HG02678 (cell line): ENCODE measurements at regions not wholly inside any gene's neighbourhood (a gene's known extent, or its start where the extent isn't known, plus 50 kb on each side); places are given as distances from the start of the nearest gene placed in this dataset.

ENCODE experiments used
- ATAC-seq: cut with Tn5 transposase; IDR thresholded peaks from one replicate; pipeline ENCODE4 v1.9.1; 2021; ENCODE audit warnings: mild to moderate bottlenecking, moderate library complexity; ENCODE audit not compliant: unreplicated experiment

- no peak for ATAC-seq
Measured at GRCh38 chr2:139077099-139077737, 297.0 kb upstream of the NXPH2 start.

- no peak for ATAC-seq
Measured at GRCh38 chr2:139067874-139068273, 287.7 kb upstream of the NXPH2 start.

DNA sequence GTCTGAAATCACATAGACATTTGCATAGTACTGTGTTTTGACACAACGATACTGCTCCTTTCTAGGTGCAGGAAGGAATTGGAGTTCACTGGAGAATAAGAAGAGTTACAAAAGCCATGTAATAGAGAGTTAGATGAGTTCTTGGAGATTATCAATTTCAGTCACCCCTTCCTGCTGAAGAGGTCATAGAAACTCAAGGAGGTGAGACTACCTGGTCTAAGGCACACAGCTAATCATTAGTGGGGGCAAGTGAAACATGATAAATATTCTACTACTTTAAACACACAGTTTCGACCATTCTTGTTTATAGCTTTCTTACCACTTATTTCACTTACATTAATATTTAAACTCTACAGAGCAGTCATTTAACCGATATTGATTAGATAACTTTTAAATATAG is 286.9 kb upstream of the NXPH2 start:
- ATAC-seq, result no peak

GRCh38 chr2:139064159-139064558 is 284.0 kb upstream of the NXPH2 start:
- ATAC-seq, result no peak

DNA sequence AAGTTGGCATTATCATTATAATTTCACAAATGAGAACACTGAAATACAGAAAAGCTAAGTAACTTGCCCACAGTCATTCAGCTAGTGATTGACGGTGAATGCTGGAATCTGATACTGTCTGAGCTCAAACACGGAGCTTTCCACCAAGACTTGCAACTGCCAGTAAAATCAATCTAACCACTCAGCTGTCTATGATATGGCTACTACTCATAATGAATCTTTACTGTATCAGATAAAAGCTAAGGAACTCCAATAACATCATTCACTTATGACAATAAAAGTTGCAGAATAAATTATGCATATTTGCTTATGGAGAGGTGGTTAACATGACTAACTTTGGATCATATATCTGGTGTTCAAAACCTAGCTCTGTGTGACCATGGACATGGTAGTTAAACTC is 279.4 kb upstream of the NXPH2 start:
- no peak for ATAC-seq

DNA sequence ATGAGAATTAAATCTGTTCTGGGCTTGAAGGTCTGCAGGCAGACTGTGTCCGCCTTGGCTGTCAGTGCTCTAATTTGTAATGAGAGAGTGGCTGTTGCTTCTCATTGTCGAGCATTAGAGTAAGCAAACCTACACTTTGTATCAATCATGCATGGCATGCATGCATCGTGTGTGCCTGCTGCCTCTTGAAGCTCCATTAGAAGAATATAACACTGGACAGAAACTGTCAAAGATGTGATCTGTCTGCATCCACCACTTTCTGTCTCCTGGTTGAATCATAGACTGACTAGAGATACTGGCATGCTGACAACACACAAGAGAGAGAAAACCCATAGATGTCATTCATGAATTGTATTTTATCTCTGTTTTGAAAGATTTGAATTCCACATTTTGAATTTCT is 275.0 kb upstream of the NXPH2 start:
- ATAC-seq, result no peak

- ATAC-seq, result no peak
Measured at GRCh38 chr2:139048017-139048416, 267.8 kb upstream of the NXPH2 start.

DNA sequence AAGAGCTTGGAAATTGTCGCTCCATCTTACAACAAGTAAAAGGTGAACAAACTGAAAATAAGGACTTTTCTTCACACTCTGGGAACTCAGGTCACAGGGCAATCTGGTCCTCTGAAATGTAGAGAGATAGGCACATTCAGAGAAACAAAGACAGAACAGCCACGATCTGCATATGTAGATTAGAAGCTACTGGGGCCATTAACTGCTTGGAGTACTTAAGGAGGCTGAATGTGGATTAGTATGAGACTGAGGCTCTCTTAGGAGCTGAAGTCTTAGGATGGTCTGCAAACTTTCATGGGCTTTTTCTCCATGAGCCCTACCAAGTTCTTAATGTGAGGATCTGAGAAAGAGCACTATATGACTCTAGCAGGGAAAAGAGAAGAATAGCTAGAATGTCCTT is 265.3 kb upstream of the NXPH2 start:
- no peak for ATAC-seq

DNA sequence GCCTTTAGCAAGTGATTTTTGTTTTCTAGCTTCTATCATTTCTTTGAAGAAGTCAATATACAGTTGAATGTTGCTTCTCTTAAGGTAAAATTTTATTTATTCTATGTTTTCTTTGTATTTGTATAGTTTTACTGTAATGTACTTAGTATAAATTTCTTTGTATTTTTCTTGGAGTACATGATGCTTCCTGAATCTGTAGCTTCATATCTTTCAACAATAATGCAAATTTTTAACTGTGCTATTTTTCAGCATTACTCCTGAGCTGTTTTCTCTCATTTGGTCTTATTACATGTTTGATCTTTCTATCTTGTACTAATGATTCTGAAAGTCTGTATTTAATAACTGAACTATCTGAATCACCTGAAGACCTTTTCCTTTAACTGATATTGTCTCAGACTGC is 253.9 kb upstream of the NXPH2 start:
- ATAC-seq, result no peak

GRCh38 chr2:139033300-139033699 is 253.1 kb upstream of the NXPH2 start:
- ATAC-seq, result no peak

DNA sequence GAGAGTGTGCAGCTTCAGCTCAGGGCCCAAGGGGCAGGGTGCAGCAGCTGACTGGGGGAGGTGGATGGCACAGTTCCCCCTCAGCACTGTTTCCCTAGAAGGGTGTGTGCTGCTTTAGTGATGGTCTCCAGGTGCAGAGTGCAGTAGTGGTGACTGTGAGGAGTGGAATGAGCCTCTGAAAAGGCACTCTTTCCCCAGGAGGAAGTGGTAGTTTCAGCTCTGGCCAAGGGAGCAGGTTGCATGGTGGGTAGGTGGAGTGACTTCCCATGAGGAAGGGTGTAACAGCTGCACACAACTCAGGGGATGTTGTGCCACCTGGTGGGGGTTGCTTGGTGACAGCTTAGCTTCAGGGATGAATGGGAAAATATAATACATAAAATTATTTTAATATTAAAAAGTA is 251.5 kb upstream of the NXPH2 start:
- no peak for ATAC-seq

DNA sequence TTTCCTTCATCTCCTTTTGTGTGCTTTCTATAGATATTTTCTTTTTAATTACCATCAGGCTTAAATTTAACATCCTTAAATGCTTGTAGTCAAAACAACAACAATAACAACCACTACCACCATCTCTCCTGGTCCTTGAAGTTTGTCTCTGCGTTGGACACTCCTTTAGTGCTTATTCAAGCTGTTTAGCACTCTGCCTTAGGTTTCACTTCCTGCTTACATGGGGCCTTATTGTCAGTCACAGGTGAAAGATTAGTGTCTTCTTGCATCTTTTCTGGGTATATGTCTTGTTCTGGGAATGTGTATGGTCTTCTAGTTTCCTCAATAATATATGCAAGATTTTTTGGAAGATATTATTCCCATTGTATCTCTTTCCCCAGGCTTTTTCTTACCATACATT is 240.1 kb upstream of the NXPH2 start:
- no peak for ATAC-seq

DNA sequence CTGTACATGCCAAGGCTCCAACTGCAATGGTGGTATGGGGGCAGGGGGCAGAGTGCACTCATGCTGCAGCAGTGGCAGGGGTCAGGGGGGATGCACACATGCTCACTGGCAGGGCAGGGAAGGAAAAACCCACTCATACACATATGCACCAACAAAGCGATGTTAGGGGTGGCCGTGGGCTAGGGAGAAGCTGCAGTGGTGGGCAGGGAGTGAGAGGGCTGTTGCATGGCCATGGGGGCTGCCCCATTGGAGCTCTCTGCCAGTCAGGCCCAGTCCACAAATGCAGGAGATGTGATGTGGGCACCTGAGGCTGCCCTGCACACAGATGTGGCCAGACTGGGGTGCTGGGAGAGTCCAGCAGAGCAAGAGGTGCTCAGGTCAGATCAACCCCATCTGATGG is 238.1 kb upstream of the NXPH2 start:
- no peak for ATAC-seq

DNA sequence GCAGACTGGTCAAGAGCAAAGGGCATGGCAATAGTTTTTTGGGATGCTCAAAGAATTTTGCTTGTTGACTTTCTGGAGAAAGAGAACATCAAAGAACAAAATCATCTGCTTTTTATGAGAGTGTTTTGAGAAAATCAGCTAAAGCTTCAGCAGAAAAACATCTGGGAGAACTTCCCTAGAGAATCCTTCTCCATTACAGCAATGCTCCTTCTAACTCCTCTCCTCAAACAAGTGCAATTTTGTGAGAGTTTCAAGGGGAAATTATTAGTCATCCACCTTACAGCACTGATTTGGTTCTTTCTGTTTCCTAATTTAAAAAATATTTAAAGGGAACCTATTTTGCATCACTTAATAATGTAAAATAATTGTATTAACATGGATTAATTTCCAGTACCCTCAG is 226.9 kb upstream of the NXPH2 start:
- no peak for ATAC-seq

DNA sequence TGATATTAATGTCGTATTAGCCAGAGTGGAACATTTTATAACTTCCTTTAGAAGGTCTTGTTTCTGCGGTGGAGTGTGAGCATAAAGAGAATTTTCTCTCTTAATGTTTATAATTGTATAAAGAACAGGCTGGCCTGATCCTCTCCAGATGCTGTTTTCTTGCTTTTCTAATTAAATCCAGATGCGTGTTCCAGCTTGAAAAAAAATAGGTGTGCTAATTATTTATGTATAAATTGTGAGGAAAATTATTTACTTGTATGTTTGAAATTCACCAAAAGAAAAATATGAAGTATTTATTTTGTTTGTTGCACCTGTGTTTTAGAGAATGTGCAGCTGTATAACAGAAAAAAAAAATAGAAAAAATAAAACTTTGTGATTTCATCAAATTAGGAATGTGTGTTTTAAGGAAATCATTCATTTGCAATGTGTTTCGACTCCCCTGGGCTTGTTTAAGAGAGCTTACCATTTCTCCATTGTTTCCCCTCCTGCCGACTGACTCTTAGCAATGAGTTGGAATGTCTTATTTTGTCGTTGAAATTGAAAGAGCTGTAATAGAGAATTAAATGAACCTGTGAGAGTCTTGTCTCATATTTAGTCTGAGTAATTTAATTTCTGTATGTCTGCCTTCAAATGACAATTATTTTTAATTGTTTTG is 220.1 kb upstream of the NXPH2 start:
- no peak for ATAC-seq

GRCh38 chr2:138997856-138998517 is 217.8 kb upstream of the NXPH2 start:
- ATAC-seq, result no peak

DNA sequence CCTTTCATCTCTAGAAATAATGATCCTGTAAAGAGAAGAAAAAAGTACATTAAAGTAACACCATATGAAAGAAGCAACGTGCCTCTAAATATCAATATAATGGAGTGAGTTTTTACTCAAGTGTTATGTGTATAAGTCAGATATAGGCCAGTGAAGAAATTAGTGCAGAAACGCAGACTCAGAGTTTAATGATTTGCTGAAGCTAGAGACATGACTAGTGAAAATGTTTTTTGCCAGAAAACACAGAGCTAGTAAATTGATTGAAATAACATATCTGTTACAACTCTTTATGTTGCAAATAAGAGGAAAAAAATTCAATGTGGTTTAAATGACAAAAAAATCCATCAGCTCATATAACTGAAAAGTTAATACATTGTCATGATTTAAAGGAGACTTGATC is 217.2 kb upstream of the NXPH2 start:
- no peak for ATAC-seq

DNA sequence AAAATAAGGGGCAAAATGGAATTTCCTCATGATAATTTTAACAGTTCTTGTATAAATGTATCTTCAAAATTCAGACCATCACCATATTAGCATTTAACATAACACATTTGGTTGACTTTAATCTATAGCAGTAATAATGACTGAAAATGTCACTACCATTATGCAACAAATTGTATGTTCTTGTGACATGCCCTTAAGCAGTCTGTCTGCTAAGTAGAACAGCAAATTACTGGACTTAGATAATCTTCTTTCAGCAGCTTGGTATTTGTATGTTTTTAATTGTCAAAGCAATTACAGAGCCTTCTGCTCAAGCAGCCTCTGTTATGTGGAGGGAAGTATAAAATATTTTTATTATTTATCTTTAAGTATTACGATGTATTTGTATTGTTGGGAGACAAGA is 214.3 kb upstream of the NXPH2 start:
- ATAC-seq, result no peak

GRCh38 chr2:138985881-138986280 is 205.7 kb upstream of the NXPH2 start:
- ATAC-seq, result no peak

DNA sequence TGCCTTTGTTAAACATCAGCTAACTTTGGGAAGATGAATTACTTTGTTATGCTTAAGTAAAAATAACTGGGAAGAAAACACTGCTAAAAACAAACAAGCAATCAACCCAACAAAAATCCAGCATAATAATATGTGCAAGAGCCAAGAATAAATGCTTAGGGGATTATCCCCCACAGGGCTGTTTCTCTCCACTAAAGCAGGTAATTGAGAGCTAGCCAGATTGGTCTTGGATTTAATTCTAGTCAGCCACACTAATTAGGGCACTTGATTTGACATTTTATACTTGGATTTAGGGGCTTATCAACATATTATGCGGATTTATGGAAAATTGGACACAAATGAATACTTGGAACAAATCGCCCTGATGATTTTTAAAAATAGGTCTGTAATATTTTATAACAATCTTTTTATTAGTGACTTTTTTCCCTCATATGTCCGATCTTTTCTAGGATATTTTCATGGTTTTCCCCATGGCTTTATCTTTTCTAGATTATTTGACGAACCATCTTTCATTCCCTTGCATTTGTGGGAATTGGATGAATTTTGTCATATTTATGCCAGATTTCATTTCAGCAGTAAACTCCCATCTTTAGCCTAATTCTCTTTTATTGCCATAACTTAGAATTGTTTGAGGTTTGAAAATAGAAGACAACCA is 199.1 kb upstream of the NXPH2 start:
- no peak for ATAC-seq

DNA sequence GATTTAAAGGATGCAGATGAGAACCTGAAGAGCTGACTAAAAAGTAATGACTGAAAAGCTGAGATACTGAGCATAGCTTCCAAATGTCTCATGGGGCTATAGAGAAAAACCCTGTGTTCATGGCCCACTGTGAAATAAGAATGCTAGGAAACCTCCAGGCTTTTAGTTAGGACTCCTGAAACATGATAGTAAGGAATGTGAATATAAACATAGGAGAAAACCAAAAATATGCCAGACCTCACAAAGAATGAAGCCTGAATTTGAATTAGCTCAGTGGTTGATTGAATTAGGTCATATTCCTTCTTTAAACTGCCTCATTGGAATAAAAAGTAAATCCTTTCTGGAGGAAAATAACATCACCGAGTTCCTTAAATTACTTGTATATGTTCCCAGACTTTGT is 194.5 kb upstream of the NXPH2 start:
- no peak for ATAC-seq

DNA sequence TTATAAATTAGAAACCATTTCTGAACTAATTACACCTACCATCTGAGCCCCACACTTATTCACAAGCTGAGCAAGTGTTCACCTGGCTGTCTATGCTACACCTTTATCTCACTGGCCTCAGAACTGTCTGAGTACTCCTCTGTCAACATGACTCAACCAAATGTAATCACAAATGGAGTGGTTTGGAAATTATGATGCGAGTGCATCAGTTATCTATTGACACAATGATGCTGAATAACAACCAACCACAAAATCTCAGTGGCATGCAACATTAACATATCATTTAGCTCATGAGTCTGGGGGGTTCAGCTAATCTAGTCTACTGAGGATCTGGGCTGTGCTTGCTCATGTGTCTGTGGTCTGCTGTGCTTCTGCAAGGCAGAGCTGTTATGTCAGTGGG is 184.2 kb upstream of the NXPH2 start:
- ATAC-seq, result no peak
